ENCODE measurements at regions not wholly inside any gene's neighbourhood (a gene's known extent, or its start where the extent isn't known, plus 50 kb on each side); places are given as distances from the start of the nearest gene placed in this dataset.

GRCh38 chr6:105794239-105794638 is 291.9 kb upstream of the PRDM1 start:
- no peak for TF ChIP-seq CTCF (IDR thresholded peaks at IDR 0.05; ENCODE audit: control insufficient read depth, insufficient read depth, low read depth, low read length, missing control alignments)
- no peak for DNase-seq (ENCODE audit: low read depth)
- no peak overlapping the region for H3K4me3 ChIP-seq (ENCODE audit: control insufficient read depth, low read depth, low read length)

DNA sequence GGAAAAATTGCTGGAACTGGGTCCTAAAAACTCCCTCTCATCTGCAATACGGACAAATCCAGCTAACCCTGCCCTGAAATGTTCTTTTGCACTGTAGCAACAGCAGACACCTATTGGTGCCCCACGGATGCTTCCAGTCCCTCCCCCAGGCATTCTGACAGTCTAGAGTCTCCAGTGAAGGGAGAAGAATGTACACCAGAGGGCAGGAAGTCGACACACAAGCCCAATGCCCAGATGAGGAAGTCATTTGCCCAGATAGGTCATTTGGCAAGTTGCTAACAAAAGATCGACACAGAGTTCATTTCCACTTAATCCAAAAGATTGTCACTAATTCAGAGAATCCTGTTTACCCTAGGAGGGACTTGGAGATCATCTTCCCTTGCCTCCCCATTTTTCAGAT is 293.0 kb upstream of the PRDM1 start:
- TF ChIP-seq CTCF (IDR thresholded peaks at IDR 0.05; ENCODE audit: control insufficient read depth, insufficient read depth, low read depth, low read length, missing control alignments), result peak; percentile 15
- no peak overlapping the region for H3K4me3 ChIP-seq (ENCODE audit: control insufficient read depth, low read depth, low read length)
- no peak for DNase-seq (ENCODE audit: low read depth)

- H3K4me3 ChIP-seq (ENCODE audit: control insufficient read depth, low read depth, low read length), result no peak overlapping the region
- no peak for DNase-seq (ENCODE audit: low read depth)
- TF ChIP-seq CTCF (IDR thresholded peaks at IDR 0.05; ENCODE audit: control insufficient read depth, insufficient read depth, low read depth, low read length, missing control alignments), result no peak
Observed at GRCh38 chr6:105791583-105792318, 294.4 kb upstream of the PRDM1 start.

GRCh38 chr6:105791179-105791578 is 295.0 kb upstream of the PRDM1 start:
- H3K4me3 ChIP-seq (ENCODE audit: control insufficient read depth, low read depth, low read length), result no peak overlapping the region
- TF ChIP-seq CTCF (IDR thresholded peaks at IDR 0.05; ENCODE audit: control insufficient read depth, insufficient read depth, low read depth, low read length, missing control alignments), result no peak
- DNase-seq (ENCODE audit: low read depth), result no peak

DNA sequence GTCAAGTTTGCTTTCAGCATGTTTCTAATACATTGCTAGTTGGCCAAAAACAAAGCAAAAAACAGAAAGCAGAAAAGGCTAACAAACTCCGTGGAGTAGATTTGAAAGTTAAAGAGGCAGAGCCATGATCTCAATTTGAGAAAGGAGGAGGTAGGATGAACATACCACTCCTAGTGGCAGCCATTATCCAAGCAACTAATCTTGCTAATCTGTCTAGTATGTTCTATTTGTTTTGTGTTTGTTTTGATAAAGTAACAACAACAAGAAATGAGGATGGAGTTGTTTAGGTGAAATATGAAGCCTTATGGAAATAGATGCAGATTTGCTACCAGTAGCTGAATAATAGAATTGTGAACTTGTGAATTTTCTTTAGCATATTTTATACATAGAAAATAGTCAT is 295.5 kb upstream of the PRDM1 start:
- DNase-seq (ENCODE audit: low read depth), result no peak
- no peak for TF ChIP-seq CTCF (IDR thresholded peaks at IDR 0.05; ENCODE audit: control insufficient read depth, insufficient read depth, low read depth, low read length, missing control alignments)

GRCh38 chr6:105789935-105790334 is 296.2 kb upstream of the PRDM1 start:
- TF ChIP-seq CTCF (IDR thresholded peaks at IDR 0.05; ENCODE audit: control insufficient read depth, insufficient read depth, low read depth, low read length, missing control alignments), result no peak

More for the DNA sequence above, 295.5 kb upstream of the PRDM1 start:
- no peak overlapping the region for H3K4me3 ChIP-seq (ENCODE audit: control insufficient read depth, low read depth, low read length)

More at GRCh38 chr6:105789935-105790334, 296.2 kb upstream of the PRDM1 start:
- DNase-seq (ENCODE audit: low read depth), result no peak
- no peak overlapping the region for H3K4me3 ChIP-seq (ENCODE audit: control insufficient read depth, low read depth, low read length)

Data from AG09309 (cell line).